Astrocyte of the cerebellum (primary cell): ENCODE measurements at regions not wholly inside any gene's neighbourhood (a gene's known extent, or its start where the extent isn't known, plus 50 kb on each side); places are given as distances from the start of the nearest gene placed in this dataset.

Source experiments
- DNase-seq: peaks from one replicate; pipeline ENCODE4 v3.0.0-alpha.2; 2011; ENCODE audit warnings: low read depth
- H3K4me3 ChIP-seq: 2 replicates; pipeline ENCODE4 v1.5.1; 2011; ENCODE audit warnings: mild to moderate bottlenecking, low read depth, low read length, moderate library complexity
- CTCF ChIP-seq: IDR thresholded peaks from 2 replicates; pipeline ENCODE4 v1.5.1; 2012; ENCODE audit warnings: low read length, low read depth, moderate library complexity, mild to moderate bottlenecking; ENCODE audit errors: missing control alignments
- in situ Hi-C: cut with HindIII; loops from 2 replicates; pipeline ENCODE4 v1.10.0; 2017; ENCODE audit warnings: low sequenced_read_pairs

DNA sequence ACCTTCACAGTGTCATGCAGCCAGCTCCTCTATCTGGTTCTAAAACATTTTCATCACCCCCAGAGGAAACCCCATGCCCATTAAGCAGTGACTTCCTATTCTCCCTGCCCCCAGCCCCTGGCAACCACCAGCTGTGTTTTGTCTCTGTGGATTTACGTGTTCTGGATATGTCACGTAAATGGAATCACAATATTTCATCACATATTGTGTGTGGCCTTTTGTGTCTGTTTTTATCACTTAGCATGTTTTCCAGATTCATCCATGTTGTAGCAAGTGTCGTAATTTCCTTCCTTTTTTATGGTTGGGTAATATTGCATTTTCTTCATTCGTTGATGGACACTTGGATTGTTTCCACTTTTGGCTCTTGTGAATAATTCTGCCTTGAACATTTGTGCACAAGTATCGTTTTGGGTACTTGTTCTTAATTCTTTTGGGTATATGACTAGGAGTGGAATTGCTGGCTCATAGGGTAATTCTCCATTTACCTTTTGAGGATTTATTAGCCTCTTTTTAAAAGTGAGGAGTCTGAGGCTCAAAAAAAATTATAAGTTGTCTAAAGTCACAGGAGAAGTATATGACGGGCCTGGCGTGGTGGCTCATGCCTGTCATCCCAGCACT, 127.0 kb downstream of the MRPS6 start:
- TF ChIP-seq CTCF: no peak
- DNase-seq: no peak
- in situ Hi-C loops: no loop called here
- H3K4me3 ChIP-seq: no peak overlapping the region

DNA sequence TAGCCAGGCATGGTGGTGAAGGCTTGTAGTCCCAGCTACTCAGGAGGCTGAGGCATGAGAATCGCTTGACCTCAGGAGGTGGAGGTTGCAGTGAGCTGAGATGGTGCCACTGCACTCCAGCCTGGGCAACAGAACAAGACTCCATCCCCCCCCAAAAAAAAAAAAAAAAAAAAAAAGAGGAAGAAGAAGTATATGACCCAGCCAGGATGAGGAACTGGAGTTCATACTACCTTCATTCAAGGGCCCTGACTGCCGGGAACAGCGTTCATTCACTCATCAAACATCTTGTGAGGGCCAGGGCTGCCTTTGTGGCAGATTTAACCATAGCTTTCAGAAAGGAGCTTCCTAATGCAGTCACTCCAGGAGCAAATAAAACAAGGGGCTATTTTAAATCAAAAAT, 127.6 kb downstream of the MRPS6 start:
- in situ Hi-C loops: no loop called here
- no peak overlapping the region for H3K4me3 ChIP-seq
- DNase-seq: no peak
- TF ChIP-seq CTCF: no peak

- peak overlapping the region; percentile 31 for H3K4me3 ChIP-seq
- DNase-seq: no peak
- no peak for TF ChIP-seq CTCF
- in situ Hi-C loops: no loop called here
Measured at GRCh38 chr21:34201481-34201858, 128.1 kb downstream of the MRPS6 start.

DNA sequence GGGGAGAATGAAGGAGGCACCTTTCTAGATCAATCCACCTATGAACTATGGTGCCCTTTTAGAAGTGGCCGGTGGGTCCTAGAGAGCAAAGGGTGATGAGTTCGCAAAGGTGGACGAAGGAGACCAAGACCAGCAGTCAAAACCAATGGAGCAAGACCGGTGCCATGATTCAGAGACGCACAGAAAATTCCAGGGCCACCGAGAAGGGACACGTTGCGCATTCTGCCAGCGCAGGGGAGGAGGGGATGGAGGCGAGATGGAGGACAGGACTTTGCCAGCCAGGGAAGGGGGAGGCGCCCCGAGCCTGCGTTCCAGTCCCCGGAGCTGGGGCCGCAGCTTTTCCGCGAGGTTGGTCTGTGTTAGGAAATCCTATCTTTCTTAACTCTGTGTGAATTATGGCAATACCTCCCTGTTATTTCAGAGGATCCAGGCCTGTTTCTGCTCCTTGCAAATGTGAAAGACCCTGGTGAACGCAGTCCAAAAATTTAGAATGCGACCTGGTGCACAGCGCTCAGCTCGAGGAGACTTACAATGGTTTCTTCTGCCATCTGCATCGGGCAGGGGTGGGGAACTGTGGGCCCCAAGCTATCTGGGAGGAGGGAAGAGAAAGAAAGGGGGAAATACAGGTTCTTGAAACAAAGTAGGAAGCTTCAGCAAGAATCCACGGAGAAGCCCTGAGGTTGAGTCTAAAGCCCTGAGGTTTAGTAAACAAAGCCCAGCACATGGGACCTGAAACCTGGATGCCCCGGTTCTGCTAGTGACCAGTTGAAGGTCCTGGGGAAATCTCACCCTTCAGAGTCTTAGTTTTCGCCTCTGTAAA, 129.4 kb downstream of the MRPS6 start:
- in situ Hi-C loops: no loop called here
- DNase-seq: no peak
- H3K4me3 ChIP-seq: no peak overlapping the region
- TF ChIP-seq CTCF: no peak

GRCh38 chr21:34203851-34204420, 130.6 kb downstream of the MRPS6 start:
- TF ChIP-seq CTCF: no peak
- in situ Hi-C loops: no loop called here
- DNase-seq: no peak
- H3K4me3 ChIP-seq: no peak overlapping the region

GRCh38 chr21:34204481-34205439, 131.4 kb downstream of the MRPS6 start:
- TF ChIP-seq CTCF: no peak
- H3K4me3 ChIP-seq: no peak overlapping the region
- in situ Hi-C loops: no loop called here
- DNase-seq: peak; percentile 28
